ENCODE measurements at regions not wholly inside any gene's neighbourhood (a gene's known extent, or its start where the extent isn't known, plus 50 kb on each side); places are given as distances from the start of the nearest gene placed in this dataset.

GRCh38 chr11:134742224-134742612, 330.2 kb upstream of the B3GAT1 start:
- TF ChIP-seq TARDBP (IDR thresholded peaks at IDR 0.05), result no peak
- TF ChIP-seq PKNOX1 (IDR thresholded peaks at IDR 0.05), result no peak
- TF ChIP-seq FOXK2 (IDR thresholded peaks at IDR 0.05), result no peak
- TF ChIP-seq ARNT (IDR thresholded peaks at IDR 0.05), result no peak
